ENCODE measurements at regions not wholly inside any gene's neighbourhood (a gene's known extent, or its start where the extent isn't known, plus 50 kb on each side); places are given as distances from the start of the nearest gene placed in this dataset.

GRCh38 chr1:5651027-5651410 lies 341.2 kb downstream of the NPHP4 start:
- DNase-seq: no peak

- DNase-seq: no peak
Measured at GRCh38 chr1:5650283-5651026, 341.8 kb downstream of the NPHP4 start.

GRCh38 chr1:5649795-5650194 lies 342.4 kb downstream of the NPHP4 start:
- DNase-seq: no peak

- no peak for DNase-seq
Measured at GRCh38 chr1:5649166-5649551, 343.1 kb downstream of the NPHP4 start.

- DNase-seq: no peak
Measured at GRCh38 chr1:5648410-5649165, 343.6 kb downstream of the NPHP4 start.

- no peak for DNase-seq
Measured at GRCh38 chr1:5647234-5647633, 345.0 kb downstream of the NPHP4 start.

- DNase-seq: no peak
Measured at GRCh38 chr1:5646486-5647149, 345.6 kb downstream of the NPHP4 start.

GRCh38 chr1:5645929-5646328 lies 346.3 kb downstream of the NPHP4 start:
- DNase-seq: no peak

- no peak for DNase-seq
Measured at GRCh38 chr1:5645135-5645399, 347.2 kb downstream of the NPHP4 start.

GRCh38 chr1:5644281-5645134 lies 347.7 kb downstream of the NPHP4 start:
- no peak for DNase-seq

- no peak for DNase-seq
Measured at GRCh38 chr1:5643360-5644107, 348.7 kb downstream of the NPHP4 start.

GRCh38 chr1:5640845-5641244 lies 351.4 kb downstream of the NPHP4 start:
- no peak for DNase-seq

- DNase-seq: no peak
Measured at GRCh38 chr1:5639106-5639722, 353.0 kb downstream of the NPHP4 start.

GRCh38 chr1:5638582-5638981 lies 353.6 kb downstream of the NPHP4 start:
- DNase-seq: no peak

- DNase-seq: peak; percentile 16
Measured at GRCh38 chr1:5637171-5637570, 355.1 kb downstream of the NPHP4 start.

- DNase-seq: no peak
Measured at GRCh38 chr1:5634893-5635292, 357.3 kb downstream of the NPHP4 start.

GRCh38 chr1:5632814-5633213 lies 359.4 kb downstream of the NPHP4 start:
- no peak for DNase-seq

- no peak for DNase-seq
Measured at GRCh38 chr1:5632224-5632623, 360.0 kb downstream of the NPHP4 start.

- DNase-seq: no peak
Measured at GRCh38 chr1:5628416-5628815, 363.8 kb downstream of the NPHP4 start.

GRCh38 chr1:5623399-5623798 lies 368.8 kb downstream of the NPHP4 start:
- no peak for DNase-seq

GRCh38 chr1:5622412-5622811 lies 369.8 kb downstream of the NPHP4 start:
- no peak for DNase-seq

- DNase-seq: no peak
Measured at GRCh38 chr1:5621692-5622091, 370.5 kb downstream of the NPHP4 start.

Data from NCI-H1105 (cell line).